HG02759 (cell line): ENCODE measurements at regions not wholly inside any gene's neighbourhood (a gene's known extent, or its start where the extent isn't known, plus 50 kb on each side); places are given as distances from the start of the nearest gene placed in this dataset.
A peak's percentile ranks its signal among the peaks of the same experiment; 100 is the strongest.
"Not testable (repeated sequence)": the region's sequence is repeated elsewhere in the genome, so short reads cannot be mapped to it uniquely, and the experiment has no call there.

Source experiments
- ATAC-seq: cut with Tn5 transposase; IDR thresholded peaks from one replicate; pipeline ENCODE4 v1.9.1; 2021; ENCODE audit warnings: mild to moderate bottlenecking, moderate library complexity; ENCODE audit not compliant: unreplicated experiment

DNA sequence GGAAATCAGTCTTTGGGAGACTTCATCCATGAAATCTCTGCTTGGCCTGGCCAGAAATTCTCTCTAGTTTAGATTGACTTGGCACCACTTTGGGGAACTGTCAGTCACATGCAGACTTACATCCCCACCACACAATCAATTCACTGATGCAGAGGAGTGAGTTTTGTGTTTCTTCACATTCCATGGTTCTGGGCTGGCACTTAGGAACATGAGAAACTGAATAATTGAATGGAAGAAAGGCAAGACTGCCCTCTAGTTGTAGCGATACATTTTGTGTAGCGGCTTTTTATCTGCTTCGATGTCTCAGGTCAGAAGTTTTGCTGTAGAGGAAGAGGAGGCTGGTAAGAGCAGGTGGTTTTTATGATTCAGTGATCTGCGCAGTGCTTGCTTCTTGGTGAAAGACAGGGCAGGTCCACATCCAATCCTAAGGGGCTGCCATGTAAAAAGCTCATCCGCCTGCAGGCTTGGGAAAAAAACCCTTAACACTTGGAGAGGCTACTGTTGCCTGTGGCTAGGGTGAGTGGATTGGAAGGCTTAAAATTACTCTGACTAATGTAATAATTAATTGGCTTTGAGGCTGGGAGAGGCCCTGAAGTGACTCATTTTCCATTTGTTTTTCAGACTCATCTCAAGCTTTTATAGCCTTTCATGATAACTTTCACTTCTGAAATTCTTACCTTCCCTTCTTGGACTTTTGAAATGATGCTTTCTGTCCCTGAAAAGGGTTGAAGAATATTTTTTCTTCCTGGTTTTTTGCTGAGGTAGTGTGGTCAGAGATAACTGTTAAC is 75.4 kb upstream of the LPCAT1 start:
- ATAC-seq = peak; percentile 35

DNA sequence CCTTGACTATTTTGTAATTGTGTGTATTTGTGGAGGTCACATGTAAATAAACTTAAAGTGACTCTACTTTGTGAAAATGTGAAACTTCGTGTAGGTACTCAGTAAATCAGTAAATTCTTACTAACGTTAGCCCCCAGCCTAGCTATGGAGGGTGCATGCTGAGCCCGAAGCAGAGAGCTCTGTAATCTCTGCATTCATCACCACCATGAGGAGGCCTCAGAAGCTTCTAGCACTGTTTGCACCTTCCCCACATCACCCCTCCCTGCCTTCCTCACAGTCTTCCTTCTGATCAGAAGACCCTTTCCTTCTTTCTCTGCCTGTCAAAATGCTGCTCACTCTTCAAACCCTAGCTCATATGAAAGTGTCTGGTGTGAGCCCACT is 73.3 kb upstream of the LPCAT1 start:
- not testable (repeated sequence) for ATAC-seq

DNA sequence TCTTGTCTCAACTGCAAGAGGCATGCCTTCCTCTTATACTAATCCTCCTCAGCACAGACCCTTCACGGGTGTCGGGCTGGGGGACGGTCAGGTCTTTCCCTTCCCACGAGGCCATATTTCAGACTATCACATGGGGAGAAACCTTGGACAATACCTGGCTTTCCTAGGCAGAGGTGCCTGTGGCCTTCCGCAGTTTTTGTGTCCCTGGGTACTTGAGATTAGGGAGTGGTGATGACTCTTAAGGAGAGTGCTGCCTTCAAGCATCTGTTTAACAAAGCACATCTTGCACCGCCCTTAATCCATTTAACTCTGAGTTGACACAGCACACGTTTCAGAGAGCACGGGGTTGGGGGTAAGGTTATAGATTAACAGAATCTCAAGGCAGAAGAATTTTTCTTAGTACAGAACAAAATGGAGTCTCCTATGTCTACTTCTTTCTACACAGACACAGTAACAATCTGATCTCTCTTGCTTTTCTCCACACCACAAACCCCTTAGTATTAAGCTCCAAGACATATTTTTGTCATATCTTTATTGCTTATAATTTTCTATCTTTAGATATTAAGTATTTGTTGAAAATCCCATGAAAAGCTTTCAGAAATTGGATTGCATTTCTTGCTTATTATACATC is 72.8 kb upstream of the LPCAT1 start:
- ATAC-seq = not testable (repeated sequence)

DNA sequence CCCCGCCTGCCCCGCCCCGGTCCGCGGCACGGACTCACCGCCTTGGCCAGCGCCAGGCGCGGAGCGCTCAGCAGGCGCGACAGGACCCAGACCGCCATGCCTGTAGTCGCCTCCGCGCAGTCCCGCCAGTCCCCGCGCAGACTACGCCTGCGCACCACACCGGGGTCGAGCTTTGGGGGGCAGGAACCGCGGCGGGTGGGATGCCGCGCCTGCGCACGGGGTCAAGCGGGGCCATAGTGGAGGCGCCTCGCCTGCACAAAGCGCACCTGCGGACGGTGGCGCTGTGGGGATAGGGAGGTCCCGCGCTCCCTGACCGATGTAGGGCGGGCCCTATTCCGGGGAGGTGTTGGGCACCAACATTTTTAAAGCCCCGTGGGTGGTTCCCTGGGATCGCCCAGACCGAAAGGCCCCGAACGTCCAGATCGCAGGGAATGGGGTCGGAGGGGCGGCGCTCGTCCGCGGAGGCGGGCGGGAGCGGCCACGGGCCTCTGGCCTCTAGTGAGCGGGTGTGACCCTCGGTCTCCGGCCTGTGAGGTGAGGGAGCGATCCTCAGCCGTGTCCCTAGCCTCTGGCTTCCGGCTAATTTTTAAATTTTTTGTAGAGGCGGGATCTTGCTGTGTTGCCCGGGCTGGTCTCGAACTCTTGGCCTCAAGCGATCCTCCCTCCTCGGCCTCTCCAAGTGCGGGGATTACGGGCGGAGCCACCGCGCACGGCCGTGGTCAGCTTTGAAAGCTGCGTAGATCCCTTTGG is 70.8 kb upstream of the LPCAT1 start:
- ATAC-seq = peak; percentile 90

DNA sequence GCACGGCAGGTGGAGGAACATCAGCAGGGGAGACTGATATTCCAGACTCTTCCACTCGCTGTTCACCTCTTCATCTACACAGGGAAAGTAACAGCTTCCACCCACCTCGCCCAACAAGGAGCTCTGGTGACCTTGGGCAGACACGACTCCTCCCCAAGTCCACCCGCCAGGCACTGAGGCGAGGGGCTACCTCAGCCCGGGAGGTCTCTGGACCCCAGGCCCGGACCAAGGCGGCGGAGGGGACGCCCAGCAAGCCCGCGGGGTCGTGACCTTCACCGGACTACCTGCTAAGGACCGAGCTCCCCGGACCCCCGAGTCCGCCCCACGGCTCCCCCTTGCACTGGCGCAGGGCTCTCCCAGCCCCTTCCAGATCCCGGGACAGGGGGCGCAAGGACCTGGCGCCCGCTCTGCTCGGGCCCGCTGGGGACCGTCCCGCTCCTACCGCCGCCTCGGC is 70.2 kb upstream of the LPCAT1 start:
- peak; percentile 11 for ATAC-seq

DNA sequence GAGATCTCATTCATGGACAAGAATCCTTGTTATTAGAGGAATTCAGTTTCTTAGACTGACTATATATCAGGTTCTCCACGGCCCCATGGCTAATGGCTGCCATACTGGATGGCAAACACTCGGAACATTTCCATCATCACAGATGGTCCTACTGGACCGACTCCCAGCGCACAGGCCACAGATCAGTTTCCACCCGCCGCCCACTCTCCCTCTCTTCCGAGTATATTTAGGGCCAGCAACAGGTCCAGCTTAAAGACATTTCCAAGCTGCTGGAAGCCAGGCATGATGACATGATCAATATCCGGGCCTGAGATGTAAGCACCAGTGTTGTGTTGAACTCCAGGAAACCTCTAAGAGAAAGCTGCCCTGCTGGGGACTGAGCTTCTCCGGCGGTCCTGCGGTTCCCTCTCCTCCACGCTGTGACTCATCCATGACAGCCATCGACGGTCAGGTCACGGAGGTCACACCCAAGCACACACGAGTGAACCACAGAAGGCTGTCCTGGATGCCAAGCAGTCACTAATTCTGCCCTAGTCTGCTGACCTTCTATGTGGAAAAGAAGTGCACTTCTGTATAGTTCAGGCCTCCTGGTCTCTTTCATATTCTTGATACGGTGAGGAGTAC is 64.4 kb upstream of the LPCAT1 start:
- ATAC-seq = not testable (repeated sequence)

DNA sequence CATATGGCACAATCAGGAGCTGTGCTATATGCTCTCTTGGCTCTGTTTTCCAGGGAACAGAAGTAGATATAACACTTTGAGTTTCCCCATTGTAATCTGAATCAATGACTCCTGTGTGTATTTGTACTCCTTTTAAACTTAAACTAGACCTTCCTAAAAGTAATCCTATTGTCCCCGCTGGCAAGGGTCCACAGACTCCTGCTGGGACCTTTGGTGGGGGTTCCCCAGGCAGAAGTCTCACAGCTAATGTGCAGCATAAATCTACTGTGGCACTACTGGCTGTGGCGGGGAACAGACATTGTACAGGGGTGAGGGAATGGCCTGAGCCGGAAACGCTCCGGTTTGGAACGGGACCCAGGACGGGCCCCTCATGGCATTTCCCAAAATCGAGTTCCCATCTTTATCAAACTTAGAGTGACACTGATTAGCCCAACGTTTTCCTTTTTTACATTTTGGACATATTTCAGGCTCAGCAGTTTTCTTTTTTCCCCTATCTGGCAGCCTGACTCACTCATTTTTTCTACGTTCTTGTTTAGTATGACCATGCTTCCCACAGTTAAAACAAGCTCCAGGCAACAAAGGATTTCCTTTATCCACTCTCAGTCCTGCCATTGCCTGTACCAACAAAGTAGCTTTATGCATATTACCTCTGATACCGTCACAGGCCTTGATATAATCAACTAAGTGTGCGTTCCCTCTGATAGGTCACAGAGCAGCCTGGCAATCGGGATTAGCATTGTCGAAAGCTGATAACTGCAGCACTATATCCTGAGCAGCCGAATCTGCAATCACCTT is 59.5 kb upstream of the LPCAT1 start:
- not testable (repeated sequence) for ATAC-seq

DNA sequence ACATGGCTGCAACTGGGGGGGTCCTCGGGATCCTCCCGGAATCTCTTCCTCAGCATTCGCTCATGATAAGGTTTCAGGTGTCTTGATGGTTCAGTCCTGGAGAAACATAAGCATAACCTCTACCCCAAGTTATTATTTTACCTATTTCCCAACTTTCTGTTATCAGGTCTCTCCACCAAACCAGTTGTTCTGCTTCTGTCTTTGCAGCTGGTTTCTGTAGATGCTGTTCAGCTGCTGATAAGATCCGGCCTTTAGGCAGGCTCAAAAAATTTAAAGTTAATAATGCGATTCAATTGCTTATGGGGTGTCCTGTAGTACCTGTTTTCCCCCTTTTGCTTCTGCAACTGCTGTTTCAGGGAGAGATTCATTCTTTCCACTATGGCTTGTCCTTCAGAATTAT is 55.6 kb upstream of the LPCAT1 start:
- ATAC-seq = not testable (repeated sequence)

DNA sequence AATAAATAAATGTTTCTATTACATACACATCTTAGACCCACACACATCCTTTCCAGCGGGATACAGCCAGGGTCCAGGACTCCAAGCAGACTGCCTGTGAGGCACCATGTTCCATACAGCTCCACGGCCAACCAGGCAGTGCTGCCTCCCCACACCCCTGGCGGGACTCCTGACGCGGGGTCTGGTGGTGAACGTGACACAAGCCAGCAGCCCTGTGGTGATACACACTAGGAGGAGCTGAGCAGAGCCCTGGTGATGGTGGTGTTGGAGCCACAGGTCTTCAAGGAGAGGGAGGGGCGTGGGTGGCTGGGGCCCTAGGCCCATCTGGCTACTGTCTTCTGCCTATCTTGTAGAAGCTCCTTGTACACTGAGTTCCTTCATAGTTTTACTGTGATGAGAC is 53.1 kb upstream of the LPCAT1 start:
- not testable (repeated sequence) for ATAC-seq

DNA sequence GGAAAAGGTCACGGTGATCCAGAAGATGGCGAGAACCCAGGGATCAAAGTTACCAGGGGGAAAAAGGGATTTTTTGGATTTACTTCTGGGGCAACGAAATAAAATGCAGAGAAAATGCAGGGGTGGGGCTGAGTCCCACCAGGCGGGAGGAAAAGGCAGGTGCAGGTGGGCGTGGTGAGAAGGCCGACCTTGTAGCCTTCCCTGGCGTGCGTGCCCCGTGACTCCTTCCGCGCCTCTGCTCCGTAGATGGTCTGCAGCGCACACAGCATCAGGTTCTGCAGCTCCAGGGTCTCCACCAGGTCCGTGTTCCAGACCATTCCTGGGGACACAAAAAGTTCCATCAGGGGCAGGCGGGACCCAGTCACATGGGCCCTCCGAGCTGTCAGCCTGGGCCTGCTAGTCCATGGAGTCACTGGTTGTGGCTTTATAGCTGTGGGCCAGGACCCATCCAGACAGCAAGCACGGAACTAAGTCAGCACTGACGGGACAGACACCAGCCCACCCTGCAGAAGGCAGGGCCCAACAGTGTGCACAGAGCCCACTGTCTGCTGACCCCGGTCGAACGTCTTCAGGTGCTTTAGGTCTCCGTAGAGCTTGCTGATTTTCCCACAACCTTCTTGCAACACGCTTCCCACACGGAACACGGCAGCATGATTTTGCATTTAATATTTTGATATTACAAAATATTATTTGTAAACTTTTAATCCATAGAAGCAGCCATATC is 52.4 kb upstream of the LPCAT1 start:
- ATAC-seq = not testable (repeated sequence)

DNA sequence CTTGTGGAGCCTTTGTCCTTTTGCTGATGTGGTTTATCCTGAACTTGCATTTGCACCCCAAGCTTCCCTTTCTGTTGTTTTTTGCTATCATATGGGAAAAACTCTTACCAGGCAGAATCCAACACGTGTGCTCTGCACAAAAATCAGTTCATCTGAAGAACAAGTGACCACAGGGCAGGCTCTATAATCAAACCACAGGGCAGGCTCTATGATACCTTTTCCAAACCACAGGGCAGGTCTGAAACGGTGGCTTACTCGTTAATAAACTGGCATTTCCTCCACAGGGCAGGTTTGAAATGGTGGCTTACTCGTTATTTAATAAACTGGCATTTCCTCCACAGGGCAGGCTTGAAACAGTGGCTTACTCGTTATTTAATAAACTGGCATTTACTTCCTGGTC is 51.7 kb upstream of the LPCAT1 start:
- ATAC-seq = not testable (repeated sequence)

DNA sequence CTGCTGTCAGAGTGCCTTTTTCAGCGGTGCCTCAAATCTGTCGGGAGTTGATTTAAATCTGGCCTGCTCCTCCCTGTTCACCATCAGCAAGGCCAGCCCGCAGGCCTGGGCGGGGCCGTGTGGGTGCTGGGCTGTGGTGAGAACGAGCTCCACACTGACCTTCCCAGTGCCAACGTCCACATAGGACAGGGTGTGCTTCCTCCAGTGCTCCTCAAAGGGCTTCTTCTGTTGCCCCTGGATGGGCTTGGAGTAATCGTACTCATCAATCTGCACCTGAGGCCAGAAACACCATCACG is 50.2 kb upstream of the LPCAT1 start:
- ATAC-seq = not testable (repeated sequence)

DNA sequence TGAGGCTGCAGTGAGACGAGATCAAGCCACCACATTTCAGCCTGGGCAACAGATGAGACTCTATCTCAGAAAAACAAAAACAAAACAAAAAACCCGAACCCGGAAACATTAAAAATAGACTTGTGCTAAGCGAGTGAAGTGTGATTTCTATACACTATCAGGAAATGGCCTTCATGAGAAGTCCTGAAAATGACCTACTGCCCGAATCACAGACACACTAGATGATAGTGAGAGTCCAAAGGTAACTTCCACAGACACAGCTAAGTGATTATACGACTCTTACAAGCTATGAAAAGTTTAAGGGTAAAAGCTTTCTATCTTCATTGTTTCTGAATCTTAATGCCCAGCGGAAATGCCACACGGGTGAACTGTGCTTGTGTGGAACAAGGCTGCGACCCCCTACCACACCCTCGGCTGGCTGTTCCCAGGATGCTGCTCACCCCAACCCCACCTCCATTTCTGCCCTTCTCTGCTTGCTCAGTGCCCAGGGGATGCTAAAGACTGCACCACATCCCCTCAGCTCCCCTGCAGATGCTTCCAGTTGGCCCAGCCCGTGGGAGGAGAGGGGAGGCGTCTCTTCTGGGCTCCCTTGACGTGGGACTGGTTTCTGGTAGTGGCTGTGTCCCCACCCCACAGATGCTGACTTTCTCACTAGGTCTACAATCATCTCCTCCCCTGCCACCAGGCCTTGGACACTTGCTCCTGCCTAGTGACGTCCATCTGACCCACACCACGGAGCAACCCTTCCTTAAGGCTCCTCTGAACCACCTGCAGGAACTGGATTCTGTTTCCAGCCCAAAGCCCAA is 49.7 kb upstream of the LPCAT1 start:
- ATAC-seq = not testable (repeated sequence)
